Endothelial cell (in vitro differentiated cells): ENCODE measurements at regions not wholly inside any gene's neighbourhood (a gene's known extent, or its start where the extent isn't known, plus 50 kb on each side); places are given as distances from the start of the nearest gene placed in this dataset.
"Not testable (repeated sequence)": the region's sequence is repeated elsewhere in the genome, so short reads cannot be mapped to it uniquely, and the experiment has no call there.

Experiments
- DNase-seq: peaks from one replicate; pipeline ENCODE4 v3.0.0; 2021; ENCODE audit warnings: low spot score
- H3K27ac Mint-ChIP-seq: one replicate; pipeline ENCODE4 v1.8.0; 2021; ENCODE audit warnings: mixed read lengths, inconsistent platforms; ENCODE audit not compliant: unreplicated experiment
- H3K27me3 Mint-ChIP-seq: one replicate; pipeline ENCODE4 v1.8.0; 2021; ENCODE audit warnings: mild to moderate bottlenecking, moderate library complexity, mixed read lengths, inconsistent platforms; ENCODE audit not compliant: unreplicated experiment
- H3K36me3 Mint-ChIP-seq: one replicate; pipeline ENCODE4 v1.8.0; 2021; ENCODE audit warnings: mild to moderate bottlenecking, low read depth, mixed read lengths, inconsistent platforms; ENCODE audit not compliant: unreplicated experiment
- H3K4me1 Mint-ChIP-seq: one replicate; pipeline ENCODE4 v1.8.0; 2021; ENCODE audit warnings: mild to moderate bottlenecking, mixed read lengths, inconsistent platforms; ENCODE audit not compliant: unreplicated experiment
- H3K4me3 Mint-ChIP-seq: one replicate; pipeline ENCODE4 v1.8.0; 2021; ENCODE audit warnings: mild to moderate bottlenecking, mixed read lengths, inconsistent platforms; ENCODE audit not compliant: unreplicated experiment
- H3K9me3 Mint-ChIP-seq: one replicate; pipeline ENCODE4 v1.8.0; 2021; ENCODE audit warnings: mixed read lengths, inconsistent platforms; ENCODE audit not compliant: unreplicated experiment
- CTCF ChIP-seq: fragments of 200-600 bp; sonication (generic); IDR thresholded peaks from one replicate; pipeline ENCODE4 v1.5.0; 2021; ENCODE audit warnings: antibody characterized with exemption; ENCODE audit not compliant: unreplicated experiment

GRCh38 chr13:68897331-68897928 lies 1210.2 kb upstream of the ATXN8OS start:
- Mint-ChIP-seq H3K4me1 (no peaks in the 10 kb centered on the region), H3K27ac (no peak overlapping the region), H3K27me3 (no peaks in the 10 kb centered on the region), H3K4me3 (no peak overlapping the region), H3K9me3 (no peaks in the 10 kb centered on the region), H3K36me3 (no peaks in the 10 kb centered on the region)
- TF ChIP-seq CTCF: no peak
- DNase-seq: no peak

- H3K27ac Mint-ChIP-seq: no peak overlapping the region
- TF ChIP-seq CTCF: no peak
- no peaks in the 10 kb centered on the region for H3K36me3 Mint-ChIP-seq
- DNase-seq: no peak
- no peak overlapping the region for H3K4me3 Mint-ChIP-seq
- no peaks in the 10 kb centered on the region for H3K27me3 Mint-ChIP-seq
- no peaks in the 10 kb centered on the region for H3K9me3 Mint-ChIP-seq
- no peaks in the 10 kb centered on the region for H3K4me1 Mint-ChIP-seq
Observed at GRCh38 chr13:68895696-68896095, 1211.9 kb upstream of the ATXN8OS start.

DNA sequence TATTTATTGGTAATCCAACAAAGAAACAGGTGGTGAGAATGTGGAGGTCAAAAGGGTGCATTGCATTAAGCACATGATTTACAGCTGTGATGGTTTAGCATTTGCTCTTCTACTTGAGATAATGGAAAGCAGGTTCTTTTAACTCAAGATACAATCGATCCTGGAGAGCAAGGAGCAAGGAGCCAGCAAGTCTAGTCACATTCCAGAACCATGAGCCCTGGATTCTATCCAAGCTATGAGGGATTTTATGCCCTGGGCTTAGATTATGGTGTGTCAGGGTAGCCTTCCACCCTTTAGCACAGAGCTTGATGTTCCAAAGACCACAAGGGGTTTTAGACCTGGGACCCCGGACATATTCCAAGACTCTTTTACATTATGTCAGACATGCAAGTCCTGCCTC lies 1213.9 kb upstream of the ATXN8OS start:
- H3K27ac Mint-ChIP-seq, H3K4me3 Mint-ChIP-seq, DNase-seq, H3K36me3 Mint-ChIP-seq, H3K4me1 Mint-ChIP-seq, H3K27me3 Mint-ChIP-seq, H3K9me3 Mint-ChIP-seq: not testable (repeated sequence)

GRCh38 chr13:68892596-68892995 lies 1215.0 kb upstream of the ATXN8OS start:
- not testable (repeated sequence) for H3K4me1 Mint-ChIP-seq, H3K36me3 Mint-ChIP-seq, H3K27me3 Mint-ChIP-seq, DNase-seq, H3K27ac Mint-ChIP-seq, H3K9me3 Mint-ChIP-seq, H3K4me3 Mint-ChIP-seq

GRCh38 chr13:68890101-68890500 lies 1217.5 kb upstream of the ATXN8OS start:
- not testable (repeated sequence) for H3K36me3 Mint-ChIP-seq, DNase-seq, H3K4me3 Mint-ChIP-seq, H3K27ac Mint-ChIP-seq, H3K9me3 Mint-ChIP-seq, H3K27me3 Mint-ChIP-seq, H3K4me1 Mint-ChIP-seq

DNA sequence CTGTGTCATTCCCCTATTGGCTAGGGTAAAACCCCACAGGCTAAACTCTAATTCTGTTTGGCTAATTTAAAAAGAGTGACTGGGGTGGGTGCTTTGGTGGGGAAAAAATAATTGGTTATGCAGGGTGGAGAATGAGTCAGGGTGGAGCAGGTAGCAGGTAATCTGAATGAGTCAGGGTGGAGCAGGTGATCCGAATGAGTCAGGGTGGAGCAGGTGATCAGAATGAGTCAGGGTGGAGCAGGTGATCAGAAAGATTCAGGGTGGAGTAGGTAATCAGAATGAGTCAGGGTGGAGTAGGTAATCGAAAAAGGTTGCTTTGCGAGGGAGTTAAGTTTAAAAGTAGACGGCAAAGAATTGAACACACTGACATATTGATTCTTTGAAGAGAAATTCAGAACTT lies 1218.8 kb upstream of the ATXN8OS start:
- Mint-ChIP-seq H3K4me3 (no peak overlapping the region), H3K27me3 (no peaks in the 10 kb centered on the region), H3K9me3 (no peaks in the 10 kb centered on the region), H3K4me1 (peaks cover 3% of the 10 kb centered on the region), H3K36me3 (no peaks in the 10 kb centered on the region), H3K27ac (no peak overlapping the region)
- no peak for DNase-seq
- TF ChIP-seq CTCF: no peak
